ENCODE measurements at regions not wholly inside any gene's neighbourhood (a gene's known extent, or its start where the extent isn't known, plus 50 kb on each side); places are given as distances from the start of the nearest gene placed in this dataset.
A peak's percentile ranks its signal among the peaks of the same experiment; 100 is the strongest.

DNA sequence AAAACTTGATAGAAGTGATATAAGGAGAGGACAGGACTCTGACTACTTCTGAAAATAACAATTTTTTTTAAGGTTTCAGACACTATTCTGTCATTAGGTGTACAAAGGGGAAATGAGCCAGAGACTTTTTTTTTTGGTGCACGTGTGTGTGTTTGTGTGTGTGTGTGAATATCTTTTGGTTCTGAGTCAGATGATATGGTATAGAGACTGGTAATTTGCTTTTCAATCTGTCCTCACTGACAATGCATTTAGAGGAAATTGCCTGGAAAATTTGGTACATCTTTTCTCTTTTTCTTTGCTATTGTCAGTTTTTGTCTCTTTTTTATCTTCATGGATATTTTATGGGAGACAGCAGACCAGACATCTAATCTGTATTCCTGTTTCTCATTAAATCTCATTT, 59.3 kb downstream of the DDIT4L start:
- no peak for DNase-seq

DNA sequence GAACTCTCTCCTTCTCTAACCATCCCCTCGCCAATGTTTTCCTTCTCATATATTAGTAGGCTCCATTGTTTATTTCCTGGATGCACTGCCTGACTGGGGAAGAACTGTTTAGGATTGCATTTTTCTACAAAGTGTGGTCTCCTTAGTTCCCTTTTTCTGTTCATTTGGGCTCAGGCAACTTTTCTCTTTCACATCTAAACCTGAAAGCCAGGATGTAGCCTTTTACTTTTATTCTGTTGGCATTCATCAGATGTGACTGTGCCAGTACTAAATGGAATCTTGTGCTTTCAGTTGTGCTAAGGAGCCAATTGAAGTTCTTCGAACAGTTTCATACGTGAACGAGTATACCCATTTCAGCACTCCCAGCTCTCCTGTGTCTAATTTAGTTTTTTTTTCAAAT, 59.8 kb downstream of the DDIT4L start:
- DNase-seq: peak in 2 of 3 donors; percentile 7 to 9

DNA sequence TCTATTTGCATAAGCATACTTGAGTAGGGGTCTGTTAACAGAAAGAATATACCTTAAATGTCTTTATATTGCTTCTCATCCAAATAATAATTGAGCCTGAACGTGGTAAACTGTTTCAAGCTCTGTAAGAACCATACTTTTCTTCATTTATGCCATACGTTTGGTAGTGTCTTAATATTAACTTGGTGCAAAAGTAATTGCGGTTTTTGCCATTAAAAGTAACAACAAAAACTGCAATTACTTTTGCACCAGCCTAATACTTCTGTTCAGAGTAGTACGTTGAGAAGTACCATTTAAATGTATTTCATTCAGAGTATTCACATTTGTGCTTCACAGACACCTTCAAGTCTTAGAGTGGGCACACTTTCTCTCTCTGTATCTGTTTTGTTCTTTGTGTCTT, 60.5 kb downstream of the DDIT4L start:
- no peak for DNase-seq

DNA sequence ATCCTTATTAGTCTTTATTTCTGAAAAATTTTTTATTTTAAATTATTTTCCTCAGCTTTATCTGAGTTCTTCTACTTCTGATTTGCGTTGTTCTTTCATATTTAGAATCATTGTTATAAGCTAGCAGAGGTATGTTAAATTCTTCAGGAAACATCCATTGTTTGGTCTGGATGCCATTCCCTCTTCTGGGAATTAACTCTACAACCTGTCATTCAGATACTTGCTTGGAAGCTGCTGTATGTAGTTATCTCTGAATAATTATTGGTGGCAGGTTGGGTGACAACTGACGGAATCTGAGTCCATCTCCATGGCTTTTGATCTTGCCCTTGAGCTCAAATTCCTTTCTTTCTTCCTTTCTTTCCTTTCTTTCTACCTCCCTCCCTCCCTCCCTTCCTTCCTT, 61.9 kb downstream of the DDIT4L start:
- no peak for DNase-seq

DNA sequence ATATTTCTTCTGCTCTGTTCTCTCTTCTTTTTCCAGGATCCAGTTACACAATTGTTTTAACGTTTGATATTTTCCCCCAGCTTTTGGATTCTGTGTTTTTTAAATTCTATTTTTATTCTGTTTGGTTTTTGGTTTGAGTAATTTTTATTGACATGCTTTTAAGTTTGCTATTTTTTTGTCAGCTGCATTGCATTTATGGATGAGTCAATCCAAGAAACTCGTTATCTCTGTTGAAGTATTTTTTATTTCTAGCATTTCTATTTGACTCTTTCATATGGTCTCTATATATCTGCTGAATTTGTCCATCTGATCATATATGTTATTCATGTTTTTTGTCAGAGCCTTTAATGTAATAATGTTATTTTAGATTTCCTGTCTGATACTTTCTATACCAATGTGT, 65.6 kb downstream of the DDIT4L start:
- no peak for DNase-seq

DNA sequence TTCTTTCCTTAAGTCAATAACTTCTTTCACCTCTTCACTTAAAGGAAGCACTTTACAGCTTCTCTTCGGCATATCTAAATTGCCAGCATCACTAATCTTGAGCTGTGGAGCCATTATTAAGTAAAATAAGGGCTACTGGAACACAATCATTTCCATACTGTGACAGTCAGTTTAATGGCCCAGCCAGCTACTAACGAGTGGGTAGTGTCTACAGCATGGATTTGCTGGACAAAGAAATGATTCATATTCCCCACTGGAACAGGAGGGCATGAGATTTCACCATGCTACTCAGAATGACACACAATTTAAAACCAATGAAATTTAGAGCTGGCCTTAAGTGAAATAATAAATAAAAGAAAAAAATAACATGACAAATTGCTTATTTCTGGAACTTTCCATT, 72.1 kb downstream of the DDIT4L start:
- DNase-seq: no peak

DNA sequence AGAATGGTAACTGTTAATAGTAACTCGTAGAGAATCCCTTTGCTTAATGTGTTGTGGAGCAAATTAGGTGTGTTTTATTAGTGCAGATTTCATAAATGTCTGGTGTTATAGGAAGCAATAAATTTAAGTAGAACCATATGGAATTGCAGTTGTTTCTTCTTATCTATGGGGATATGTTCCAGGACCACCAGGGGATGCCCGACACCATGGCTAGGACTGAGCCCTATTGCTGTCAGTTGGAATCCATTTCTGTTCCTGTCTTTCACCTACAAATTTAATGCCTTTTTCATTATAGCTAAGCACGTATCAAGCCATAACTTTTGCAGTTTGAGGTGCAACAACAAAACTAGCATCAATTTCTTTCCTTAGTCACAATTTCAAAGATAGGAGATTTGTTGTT, 72.5 kb downstream of the DDIT4L start:
- DNase-seq: peak in 1 of 3 donors; percentile 22

DNA sequence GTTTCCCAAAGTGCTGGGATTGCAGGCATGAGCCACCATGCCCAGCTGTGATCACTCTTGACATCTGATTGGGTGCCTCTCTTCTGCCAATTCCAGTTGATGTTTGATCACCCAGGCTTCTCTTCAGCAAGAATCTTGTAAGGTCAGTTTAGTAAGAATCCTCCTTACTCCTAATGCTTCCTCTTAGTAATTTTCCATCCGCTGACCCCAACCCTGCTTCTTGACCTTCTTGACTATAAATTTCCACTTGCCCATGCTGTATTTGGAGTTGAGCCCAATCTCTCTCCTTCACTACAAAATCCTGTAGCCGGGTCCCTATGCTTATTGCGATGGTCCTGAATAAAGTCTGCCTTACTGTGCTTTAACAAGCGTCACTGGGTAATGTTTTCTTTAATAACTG, 75.4 kb downstream of the DDIT4L start:
- DNase-seq: no peak

DNA sequence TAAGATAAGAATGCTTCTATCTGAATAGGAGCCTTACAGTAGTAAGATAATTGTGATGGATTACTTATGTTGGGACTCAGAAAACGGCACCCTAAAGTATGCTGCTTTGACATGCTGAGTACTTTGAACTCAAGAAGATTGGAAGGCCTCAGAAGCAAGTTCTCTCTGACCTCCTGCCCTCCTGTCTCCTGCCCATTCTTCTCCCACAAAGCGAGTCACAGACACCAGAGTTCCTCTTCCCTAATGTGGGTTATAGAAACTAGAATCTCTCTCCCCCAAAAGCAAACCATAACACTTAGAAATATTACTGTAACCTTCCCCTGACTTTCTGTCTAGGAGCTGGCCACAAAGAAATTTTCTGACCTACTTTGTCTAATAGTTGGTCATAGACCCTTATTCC, 76.5 kb downstream of the DDIT4L start:
- no peak for DNase-seq

DNA sequence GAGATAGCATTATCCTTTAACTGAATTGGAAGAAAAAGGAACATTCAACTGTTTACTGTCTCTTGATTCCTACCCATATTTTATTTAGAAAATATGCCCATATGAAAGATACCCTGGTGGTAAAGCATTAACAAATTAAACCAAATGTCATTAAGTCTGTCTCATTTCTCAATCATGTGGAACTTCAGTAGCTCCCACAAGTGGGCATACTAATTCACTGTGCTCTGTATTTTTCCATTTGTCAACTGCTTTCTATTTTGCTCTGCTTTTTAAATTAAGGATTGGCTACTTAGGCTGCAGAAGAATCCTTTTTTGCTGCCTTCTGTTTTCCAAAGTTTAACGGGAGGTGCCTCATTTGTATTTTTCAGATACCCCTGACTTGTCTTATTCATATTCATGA, 77.2 kb downstream of the DDIT4L start:
- no peak for DNase-seq

DNA sequence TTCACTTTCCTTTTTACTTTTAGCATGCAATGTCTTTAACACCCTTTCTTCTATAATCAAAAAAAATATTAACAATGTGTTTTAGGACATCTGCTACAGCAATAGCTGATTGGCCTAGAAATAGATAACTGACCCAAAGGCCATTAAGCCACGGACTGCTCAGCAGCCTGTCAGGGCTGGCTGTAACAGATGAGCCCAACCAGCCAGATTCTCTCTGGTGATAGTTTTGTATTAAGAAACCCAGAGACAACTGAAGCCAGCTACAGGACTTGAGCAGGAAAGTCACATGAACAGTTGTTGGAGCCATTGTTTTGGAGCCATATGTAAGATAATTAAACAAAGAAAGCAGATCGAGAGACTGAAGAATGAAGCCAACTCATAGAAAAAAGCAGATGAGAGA, 80.3 kb downstream of the DDIT4L start:
- DNase-seq: no peak

DNA sequence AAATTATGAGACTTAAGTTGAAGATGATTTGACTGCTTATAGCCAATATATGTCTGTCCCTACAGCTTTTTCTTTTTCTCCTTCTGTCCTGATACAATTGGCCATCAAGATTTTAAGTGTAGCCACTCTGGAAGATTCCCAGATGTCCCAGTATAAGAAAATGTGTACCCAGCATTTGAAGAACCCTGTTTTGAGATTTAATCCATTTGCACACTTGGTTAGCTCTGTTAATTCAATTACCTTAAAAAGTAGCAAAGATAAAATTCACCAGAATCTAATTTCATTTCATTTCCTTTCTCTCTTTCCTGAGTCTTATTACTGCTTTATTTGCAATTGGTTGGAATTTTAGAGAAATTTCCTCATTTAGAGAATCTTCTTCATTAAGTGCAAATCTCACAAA, 81.4 kb downstream of the DDIT4L start:
- no peak for DNase-seq

DNA sequence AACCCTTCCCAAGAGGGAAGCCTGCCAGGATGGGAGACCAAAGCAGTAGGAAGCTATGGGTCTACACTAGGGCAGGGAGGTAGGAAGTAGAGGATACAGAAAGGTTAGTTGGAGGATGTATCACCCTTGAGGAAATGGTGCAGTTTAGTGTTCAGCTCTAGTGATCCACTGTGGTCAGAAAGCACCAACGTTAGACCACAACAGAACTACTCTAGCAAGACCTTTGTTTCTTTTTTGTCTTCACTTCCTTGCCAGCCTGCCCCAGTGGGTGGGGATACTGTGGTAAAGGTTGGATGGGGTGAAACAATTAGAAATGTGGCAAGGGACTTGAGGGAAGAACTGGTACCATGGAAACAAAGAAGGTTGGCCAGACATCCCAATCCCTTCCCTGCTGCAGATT, 83.3 kb downstream of the DDIT4L start:
- no peak for DNase-seq

DNA sequence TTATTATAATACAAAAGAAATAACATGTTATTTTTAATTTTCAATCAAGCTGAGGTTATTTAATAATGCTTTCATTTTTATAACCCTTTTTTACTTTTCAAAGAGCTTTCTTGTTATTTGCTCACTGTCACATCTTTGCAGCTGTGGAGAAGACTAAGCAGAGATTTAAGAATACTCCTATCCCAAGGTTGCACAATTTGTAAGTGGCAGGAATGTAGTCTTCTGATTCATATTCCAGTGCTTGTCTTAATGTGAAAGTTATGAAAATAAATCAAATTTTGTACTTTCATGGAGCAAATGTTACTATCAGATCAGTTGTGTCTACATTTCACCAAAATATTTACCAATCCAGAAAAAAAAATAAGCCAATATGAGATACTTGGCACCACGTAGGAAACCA, 86.6 kb downstream of the DDIT4L start:
- no peak for DNase-seq

DNA sequence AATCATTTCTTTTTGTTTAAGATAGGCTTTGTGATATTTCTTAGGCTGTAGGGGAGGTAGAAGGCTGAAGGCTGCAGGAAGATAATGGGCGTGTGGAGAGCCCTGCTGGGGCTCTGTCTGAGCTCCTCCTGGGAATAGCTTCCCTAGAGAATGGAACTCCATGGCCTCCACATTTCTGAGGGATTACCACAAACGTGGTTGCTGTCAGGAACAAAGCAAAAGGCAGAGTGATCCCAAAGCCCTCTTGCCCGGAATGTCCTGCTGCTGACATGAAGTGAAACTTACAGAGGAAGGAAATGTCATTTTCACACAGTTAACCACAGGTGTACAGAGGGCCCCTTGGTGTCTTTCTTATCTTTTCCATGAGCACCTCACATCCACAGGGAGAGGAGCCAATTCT, 89.3 kb downstream of the DDIT4L start:
- no peak for DNase-seq

DNA sequence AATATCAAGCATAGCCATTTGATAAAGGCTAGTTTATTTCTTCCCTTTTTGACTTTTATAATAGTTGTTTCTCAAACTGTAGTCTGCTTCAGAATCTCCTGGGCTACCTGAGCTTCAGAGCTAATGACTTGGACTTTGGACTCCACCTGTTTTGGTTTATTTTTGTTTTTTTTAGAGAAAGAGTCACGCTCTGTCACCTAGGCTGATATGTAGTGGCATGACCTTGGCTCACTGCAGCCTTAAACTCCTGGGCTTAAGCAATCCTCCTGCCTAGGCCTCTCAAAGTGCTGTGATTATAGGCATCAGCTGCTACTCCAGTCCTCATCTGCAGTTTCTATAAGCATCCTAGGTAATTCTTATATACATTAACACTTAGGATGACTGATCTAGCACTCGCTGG, 90.5 kb downstream of the DDIT4L start:
- no peak for DNase-seq

DNA sequence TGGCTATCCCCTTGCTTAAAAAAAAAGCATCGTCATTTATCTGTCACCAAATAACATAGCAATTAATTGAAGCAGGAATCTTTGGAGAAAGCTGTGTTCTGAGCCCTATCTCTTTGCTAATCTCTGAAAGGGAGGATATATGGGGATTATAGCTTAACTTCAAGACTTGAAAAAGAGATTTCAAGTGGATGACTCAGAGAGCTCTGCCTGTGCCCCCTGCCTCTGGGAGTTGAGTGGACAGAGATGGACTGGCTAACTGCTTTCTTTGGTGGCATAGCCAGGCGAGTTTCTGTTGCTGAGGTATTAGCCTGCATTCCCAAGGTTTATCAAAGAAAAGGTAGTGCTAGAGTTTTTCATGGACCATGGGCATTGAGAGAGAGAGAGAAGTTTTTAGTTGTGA, 91.6 kb downstream of the DDIT4L start:
- no peak for DNase-seq

DNA sequence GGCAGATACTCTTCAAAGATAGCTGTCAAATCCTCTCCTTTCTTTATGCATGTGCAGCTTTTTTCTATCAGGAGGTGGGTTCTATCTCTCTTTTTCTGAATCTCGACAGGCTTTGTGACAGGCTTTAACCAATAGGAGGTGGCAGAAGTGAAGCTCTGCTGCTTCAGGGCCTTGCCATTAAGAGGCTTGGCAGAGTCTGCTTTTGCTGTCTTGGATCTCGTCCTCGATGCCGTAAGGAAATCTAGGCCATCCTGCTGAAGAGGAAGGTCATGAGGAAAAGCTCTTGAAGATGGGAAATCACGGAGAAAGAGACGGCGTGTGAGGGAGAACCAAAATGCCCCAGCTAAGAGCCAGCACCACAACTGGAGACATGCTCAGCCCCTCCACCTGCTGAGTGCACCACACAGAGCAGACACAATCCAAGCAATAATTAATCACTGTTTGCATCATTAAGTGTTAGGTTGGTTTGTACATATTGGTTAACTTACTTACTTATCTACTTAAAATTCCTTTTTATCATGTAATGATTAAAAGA, 92.2 kb downstream of the DDIT4L start:
- no peak for DNase-seq

DNA sequence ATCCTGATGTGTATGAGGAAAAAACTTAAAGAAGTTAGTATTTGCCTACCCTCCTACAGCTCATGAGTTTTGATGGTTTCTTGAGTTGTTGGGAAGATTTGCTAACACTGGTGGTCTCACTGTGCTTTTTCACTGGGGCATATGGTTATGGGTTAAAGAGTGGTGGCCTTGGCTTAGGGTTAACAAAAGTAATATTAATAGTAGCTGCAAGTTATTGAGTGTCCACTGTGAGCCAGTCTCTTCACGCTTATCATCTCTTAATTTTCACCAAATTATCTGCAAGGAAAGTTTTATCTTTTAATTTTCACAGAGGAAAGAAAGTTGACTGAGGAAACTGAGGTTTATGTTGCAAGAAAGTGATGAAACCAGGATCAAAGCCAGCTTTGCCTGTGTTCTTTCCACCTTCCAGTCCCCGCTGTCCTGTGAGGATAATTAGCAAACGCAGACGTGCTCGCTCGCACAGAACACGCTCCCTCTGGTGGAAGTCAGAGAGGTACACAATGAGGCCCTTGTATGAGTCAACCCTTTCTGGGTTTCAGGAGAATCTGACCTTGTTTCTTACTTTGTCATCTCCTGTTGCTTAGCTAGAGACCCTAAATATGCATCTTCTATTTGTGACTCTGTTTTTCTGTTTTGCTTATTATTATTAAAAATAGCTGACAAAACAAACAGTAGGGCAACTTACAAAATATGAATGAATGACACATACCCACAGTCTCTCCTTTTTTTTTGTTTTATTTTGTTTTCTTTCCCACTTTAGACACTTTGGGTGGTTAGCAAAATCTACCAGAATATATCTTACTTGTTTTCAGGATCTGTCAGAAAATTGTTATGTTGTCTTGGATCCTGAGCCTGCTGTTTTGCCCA, 94.3 kb downstream of the DDIT4L start:
- peak; percentile 47 to 68 (median 62) for DNase-seq

DNA sequence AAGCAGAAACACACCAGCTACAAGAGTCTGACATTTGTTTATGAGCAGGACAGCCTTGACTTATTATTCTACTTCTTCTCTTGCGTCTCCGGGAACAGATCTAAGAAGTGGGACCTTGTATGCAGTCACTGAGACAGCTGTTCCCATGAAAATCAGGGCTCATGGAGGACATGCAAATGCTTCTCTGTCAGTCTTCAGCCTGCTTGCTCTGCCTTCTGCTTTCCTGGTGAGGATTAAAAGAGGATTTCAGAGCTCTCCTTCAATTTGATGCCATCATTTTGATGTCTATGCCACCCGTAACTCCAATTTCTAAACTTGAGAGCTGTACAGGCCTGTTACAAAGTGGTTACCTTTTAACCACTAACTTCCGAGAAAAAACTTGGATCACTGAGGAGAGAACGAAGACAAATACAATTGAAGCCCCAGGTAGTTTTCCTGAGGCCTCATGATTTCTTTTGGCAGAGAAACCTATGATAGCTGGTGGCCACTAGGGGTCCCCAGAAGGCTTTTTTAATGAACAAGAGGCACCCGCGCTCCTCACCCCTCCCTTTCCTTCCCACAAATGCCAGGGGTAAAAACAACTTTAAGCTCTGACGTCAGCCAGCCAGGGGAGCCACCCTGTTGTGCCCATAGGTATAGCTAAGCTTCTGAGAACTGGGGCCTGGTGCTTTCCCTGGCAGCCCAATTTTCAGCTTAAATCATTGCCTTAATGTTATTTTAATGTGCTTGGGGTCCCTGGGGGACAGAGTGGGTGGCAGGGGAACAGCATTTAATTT, 97.0 kb downstream of the DDIT4L start:
- peak; percentile 69 to 82 (median 76) for DNase-seq

DNA sequence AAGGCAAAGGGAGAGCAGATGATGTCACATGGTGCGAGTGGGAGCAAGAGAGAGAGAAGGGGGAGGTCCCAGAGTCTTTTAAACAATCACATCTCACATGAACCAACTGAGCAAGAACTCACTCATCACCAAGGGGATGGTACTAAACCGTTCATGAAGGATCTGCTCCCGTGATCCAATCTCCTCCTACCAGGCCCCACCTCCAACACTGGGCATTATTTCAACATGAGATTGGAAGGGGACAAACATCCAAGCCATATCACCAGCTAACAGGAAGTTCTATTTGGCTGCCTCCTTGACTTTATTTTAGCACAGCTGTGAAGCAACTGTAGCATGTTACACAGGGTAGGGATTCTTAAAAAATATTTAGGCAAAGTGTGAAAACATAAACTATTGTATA, 102.5 kb downstream of the DDIT4L start:
- peak in 1 of 3 donors; percentile 32 for DNase-seq

DNA sequence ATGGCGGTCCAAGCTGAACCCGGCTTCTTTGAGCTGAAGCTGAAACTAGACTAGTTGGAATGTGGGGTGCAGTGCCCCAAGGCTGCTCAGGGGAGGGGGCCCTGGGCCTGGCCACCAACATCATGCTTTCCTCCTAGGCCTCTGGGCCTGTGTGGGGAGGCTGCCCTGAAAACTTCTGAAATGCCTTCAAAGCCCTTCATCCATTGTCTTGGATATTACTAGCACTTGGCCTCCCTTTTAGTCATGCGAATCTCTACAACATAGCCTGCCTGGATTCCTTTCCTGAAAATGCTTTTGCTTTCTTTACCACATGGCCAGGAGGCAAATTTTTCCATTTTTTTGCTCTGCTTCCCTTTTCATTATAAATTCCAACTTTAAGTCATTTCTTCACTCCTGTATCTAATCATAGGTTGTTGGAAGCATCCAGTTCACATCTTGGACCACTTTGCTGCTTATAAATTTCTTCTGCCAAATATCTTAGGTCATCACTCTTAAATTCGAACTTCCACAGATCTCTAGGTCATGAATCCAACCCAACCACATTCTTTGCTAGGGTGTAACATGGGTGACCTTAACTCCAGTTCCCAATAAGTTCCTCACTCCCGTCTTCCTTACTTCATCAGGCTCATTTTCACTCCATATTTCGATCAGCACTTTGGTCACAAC, 103.4 kb downstream of the DDIT4L start:
- DNase-seq: peak; percentile 7 to 46 (median 25)

DNA sequence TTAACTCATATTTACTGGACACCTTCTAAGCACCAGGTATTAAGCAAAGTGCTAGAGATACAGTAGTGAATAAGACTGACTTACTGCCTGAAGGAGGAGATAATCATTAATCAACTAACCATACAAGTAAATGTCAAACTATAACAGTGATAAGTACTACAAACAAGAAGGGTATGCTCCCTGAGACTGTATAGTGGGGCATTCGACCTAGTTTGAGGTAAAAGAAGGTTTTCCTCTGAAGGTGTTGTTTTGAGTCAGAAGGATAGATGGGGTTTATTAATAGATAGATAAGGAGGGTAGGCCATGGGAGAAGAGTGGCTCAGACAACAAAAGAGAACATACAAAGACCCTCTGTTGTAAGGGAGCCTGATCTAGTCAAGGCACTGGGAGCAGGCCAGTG, 105.4 kb downstream of the DDIT4L start:
- DNase-seq: no peak

Measured in muscle of back (tissue), 3 donors.